WTC11 (cell line): ENCODE measurements at regions not wholly inside any gene's neighbourhood (a gene's known extent, or its start where the extent isn't known, plus 50 kb on each side); places are given as distances from the start of the nearest gene placed in this dataset.

Source experiments
- ATAC-seq: fragments of 200-7000 bp; cut with Tn5 transposase; 2 replicates; pipeline ENCODE4 v1.10.0; 2021; ENCODE audit warnings: mild to moderate bottlenecking, moderate library complexity
- CTCF ChIA-PET: fragments of 300-600 bp; sonication (Branson Sonifier 250); formaldehyde crosslinking; loops from one replicate; lab custom pipeline; 2021; ENCODE audit warnings: antibody characterized with exemption; lab: Charles Lee
- POLR2A ChIA-PET: fragments of 350-600 bp; sonication (Branson Sonifier 250); formaldehyde crosslinking; loops from one replicate; lab custom pipeline; 2021; ENCODE audit warnings: antibody characterized with exemption; lab: Charles Lee
- DNase-seq: peaks from one replicate; pipeline ENCODE4 v3.0.0; 2021; ENCODE audit warnings: low spot score
- H3K27ac Mint-ChIP-seq: 2 replicates; pipeline ENCODE4 v1.8.0; 2021; ENCODE audit warnings: mixed read lengths
- H3K27me3 Mint-ChIP-seq: 2 replicates; pipeline ENCODE4 v1.8.0; 2021; ENCODE audit warnings: low read depth, mild to moderate bottlenecking, moderate library complexity, mixed read lengths
- H3K36me3 Mint-ChIP-seq: 2 replicates; pipeline ENCODE4 v1.8.0; 2021; ENCODE audit warnings: mixed read lengths
- H3K4me1 Mint-ChIP-seq: 2 replicates; pipeline ENCODE4 v1.8.0; 2022; ENCODE audit warnings: mixed read lengths
- H3K4me3 Mint-ChIP-seq: 2 replicates; pipeline ENCODE4 v1.8.0; 2021; ENCODE audit warnings: mild to moderate bottlenecking, moderate library complexity, mixed read lengths
- H3K9me3 Mint-ChIP-seq: 2 replicates; pipeline ENCODE4 v1.8.0; 2021; ENCODE audit warnings: mixed read lengths
- CREB1 ChIP-seq: sonication (generic); formaldehyde crosslinking; IDR thresholded peaks from 2 replicates; pipeline ENCODE4 v1.8.0; 2023; ENCODE audit warnings: mild to moderate bottlenecking, missing genetic modification reagents
- CTCF ChIP-seq: fragments of 200-600 bp; IDR thresholded peaks from 2 replicates; pipeline ENCODE4 v1.8.0; 2022; ENCODE audit warnings: antibody characterized with exemption
- E2F1 ChIP-seq: sonication (generic); formaldehyde crosslinking; IDR thresholded peaks from 2 replicates; pipeline ENCODE4 v1.8.0; 2022; ENCODE audit warnings: mild to moderate bottlenecking, missing genetic modification reagents
- ESRRA ChIP-seq: sonication (generic); formaldehyde crosslinking; IDR thresholded peaks from 2 replicates; pipeline ENCODE4 v1.8.1; 2022; ENCODE audit warnings: mild to moderate bottlenecking, missing genetic modification reagents, borderline replicate concordance
- HMGXB4 ChIP-seq: sonication (generic); formaldehyde crosslinking; IDR thresholded peaks from 2 replicates; pipeline ENCODE4 v1.8.1; 2023; ENCODE audit warnings: mild to moderate bottlenecking, moderate library complexity, missing genetic modification reagents
- JAZF1 ChIP-seq: fragments of 250-450 bp; sonication (Bioruptor Pico); IDR thresholded peaks from 2 replicates; pipeline ENCODE4 v1.9.0; 2021; ENCODE audit warnings: moderate library complexity, mild to moderate bottlenecking, inconsistent platforms
- KAT7 ChIP-seq: sonication (generic); formaldehyde crosslinking; IDR thresholded peaks from 2 replicates; pipeline ENCODE4 v1.8.1; 2023; ENCODE audit warnings: missing genetic modification reagents, mild to moderate bottlenecking, borderline replicate concordance
- MAX ChIP-seq: sonication (generic); formaldehyde crosslinking; IDR thresholded peaks from 2 replicates; pipeline ENCODE4 v1.8.0; 2022; ENCODE audit warnings: mild to moderate bottlenecking, missing genetic modification reagents
- NR1H2 ChIP-seq: sonication (generic); formaldehyde crosslinking; IDR thresholded peaks from 2 replicates; pipeline ENCODE4 v1.9.0; 2021; ENCODE audit warnings: mild to moderate bottlenecking, moderate library complexity, missing genetic modification reagents
- STAT6 ChIP-seq: sonication (generic); formaldehyde crosslinking; conservative IDR thresholded peaks from 2 replicates; pipeline ENCODE4 v1.8.1; 2023; ENCODE audit warnings: mild to moderate bottlenecking, low read depth, missing genetic modification reagents, moderate library complexity
- TCF7 ChIP-seq: sonication (generic); formaldehyde crosslinking; IDR thresholded peaks from 2 replicates; pipeline ENCODE4 v1.8.0; 2022; ENCODE audit warnings: mild to moderate bottlenecking, low read depth, missing genetic modification reagents, moderate library complexity
- TEAD1 ChIP-seq: sonication (generic); formaldehyde crosslinking; IDR thresholded peaks from 2 replicates; pipeline ENCODE4 v1.8.0; 2022; ENCODE audit warnings: mild to moderate bottlenecking, missing genetic modification reagents
- USF2 ChIP-seq: sonication (generic); formaldehyde crosslinking; IDR thresholded peaks from 2 replicates; pipeline ENCODE4 v1.8.1; 2023; ENCODE audit warnings: mild to moderate bottlenecking, missing genetic modification reagents, moderate library complexity
- ZNF232 ChIP-seq: sonication (generic); formaldehyde crosslinking; IDR thresholded peaks from 2 replicates; pipeline ENCODE4 v1.8.0; 2022; ENCODE audit warnings: mild to moderate bottlenecking, missing genetic modification reagents
- ZNF532 ChIP-seq: fragments of 250-450 bp; sonication (Bioruptor Pico); IDR thresholded peaks from 2 replicates; pipeline ENCODE4 v1.9.0; 2021; ENCODE audit warnings: mild to moderate bottlenecking, borderline replicate concordance

GRCh38 chr12:116448165-116448739 lies 110.9 kb upstream of the MAP1LC3B2 start:
- Mint-ChIP-seq H3K36me3 (no peaks in the 10 kb centered on the region), H3K9me3 (peaks cover 8% of the 10 kb centered on the region; the same call in 1 of the 2 replicates), H3K4me3 (no peak overlapping the region), H3K4me1 (peaks cover 2% of the 10 kb centered on the region; the same call in 1 of the 2 replicates), H3K27ac (no peak overlapping the region), H3K27me3 (0 out of 2 replicates have a peak, but pooled peaks cover 3% of the 10 kb centered on the region)
- no peak for ATAC-seq
- ChIA-PET POLR2A (no interaction called here), CTCF (no interaction called here)
- no peak for DNase-seq
- TF ChIP-seq MAX (CRISPR knock-in tag) (no peak), CREB1 (CRISPR knock-in tag) (no peak), ZNF532 (CRISPR knock-in tag) (no peak)

GRCh38 chr12:116450406-116450910 lies 108.7 kb upstream of the MAP1LC3B2 start:
- ChIA-PET CTCF (interaction anchor here (0.9 kb wide), 1 partner anchor 39 kb away, joined by 3 read pairs; no protein-coding TSS in a partner anchor), POLR2A (no interaction called here)
- Mint-ChIP-seq H3K36me3 (no peaks in the 10 kb centered on the region), H3K27me3 (peaks cover 3% of the 10 kb centered on the region; the same call in 1 of the 2 replicates), H3K9me3 (peaks cover 8% of the 10 kb centered on the region; the same call in 1 of the 2 replicates), H3K4me3 (no peak overlapping the region), H3K27ac (no peak overlapping the region), H3K4me1 (peaks cover 9% of the 10 kb centered on the region)
- no peak for DNase-seq
- no peak for ATAC-seq
- TF ChIP-seq ESRRA (CRISPR knock-in tag): no peak
- TF ChIP-seq TCF7 (CRISPR knock-in tag): no peak
- TF ChIP-seq STAT6 (CRISPR knock-in tag): no peak
- TF ChIP-seq NR1H2: no peak
- no peak for TF ChIP-seq E2F1 (CRISPR knock-in tag)
- TF ChIP-seq JAZF1 (CRISPR knock-in tag): no peak
- TF ChIP-seq HMGXB4 (CRISPR knock-in tag): no peak
- TF ChIP-seq USF2 (CRISPR knock-in tag): no peak
- TF ChIP-seq ZNF232: no peak
- TF ChIP-seq TEAD1: no peak
- TF ChIP-seq CTCF: no peak
- TF ChIP-seq KAT7: no peak
- no peak for TF ChIP-seq ZNF532 (CRISPR knock-in tag)
